ENCODE measurements at regions not wholly inside any gene's neighbourhood (a gene's known extent, or its start where the extent isn't known, plus 50 kb on each side); places are given as distances from the start of the nearest gene placed in this dataset.

GRCh38 chr3:31232055-31233025, 300.4 kb upstream of the STT3B start:
- DNase-seq: peak; percentile 92

- peak; percentile 88 for DNase-seq
Observed at GRCh38 chr3:31234145-31234544, 298.6 kb upstream of the STT3B start.

GRCh38 chr3:31235062-31235700, 297.5 kb upstream of the STT3B start:
- no peak for DNase-seq

- no peak for DNase-seq
Observed at GRCh38 chr3:31237887-31238286, 294.8 kb upstream of the STT3B start.

- DNase-seq: no peak
Observed at GRCh38 chr3:31240013-31240412, 292.7 kb upstream of the STT3B start.

GRCh38 chr3:31240466-31240865, 292.3 kb upstream of the STT3B start:
- DNase-seq: no peak

- no peak for DNase-seq
Observed at GRCh38 chr3:31240874-31241273, 291.9 kb upstream of the STT3B start.

- no peak for DNase-seq
Observed at GRCh38 chr3:31241533-31241932, 291.2 kb upstream of the STT3B start.

GRCh38 chr3:31242026-31242960, 290.4 kb upstream of the STT3B start:
- DNase-seq: no peak

GRCh38 chr3:31244929-31245817, 287.6 kb upstream of the STT3B start:
- no peak for DNase-seq

- no peak for DNase-seq
Observed at GRCh38 chr3:31246293-31247062, 286.2 kb upstream of the STT3B start.

GRCh38 chr3:31247063-31247447, 285.7 kb upstream of the STT3B start:
- no peak for DNase-seq

- no peak for DNase-seq
Observed at GRCh38 chr3:31247850-31248562, 284.7 kb upstream of the STT3B start.

- no peak for DNase-seq
Observed at GRCh38 chr3:31248563-31248992, 284.1 kb upstream of the STT3B start.

- no peak for DNase-seq
Observed at GRCh38 chr3:31249545-31249944, 283.2 kb upstream of the STT3B start.

GRCh38 chr3:31250116-31250777, 282.5 kb upstream of the STT3B start:
- DNase-seq: no peak

- DNase-seq: no peak
Observed at GRCh38 chr3:31251083-31251482, 281.6 kb upstream of the STT3B start.

GRCh38 chr3:31252216-31253185, 280.2 kb upstream of the STT3B start:
- DNase-seq: no peak

- DNase-seq: no peak
Observed at GRCh38 chr3:31253782-31254181, 278.9 kb upstream of the STT3B start.
